OCI-M1 (cell line): ENCODE measurements at regions not wholly inside any gene's neighbourhood (a gene's known extent, or its start where the extent isn't known, plus 50 kb on each side); places are given as distances from the start of the nearest gene placed in this dataset.

Experiments
- DNase-seq: peaks from one replicate; lab custom pipeline; 2025; lab: John Stamatoyannopoulos, UW

DNA sequence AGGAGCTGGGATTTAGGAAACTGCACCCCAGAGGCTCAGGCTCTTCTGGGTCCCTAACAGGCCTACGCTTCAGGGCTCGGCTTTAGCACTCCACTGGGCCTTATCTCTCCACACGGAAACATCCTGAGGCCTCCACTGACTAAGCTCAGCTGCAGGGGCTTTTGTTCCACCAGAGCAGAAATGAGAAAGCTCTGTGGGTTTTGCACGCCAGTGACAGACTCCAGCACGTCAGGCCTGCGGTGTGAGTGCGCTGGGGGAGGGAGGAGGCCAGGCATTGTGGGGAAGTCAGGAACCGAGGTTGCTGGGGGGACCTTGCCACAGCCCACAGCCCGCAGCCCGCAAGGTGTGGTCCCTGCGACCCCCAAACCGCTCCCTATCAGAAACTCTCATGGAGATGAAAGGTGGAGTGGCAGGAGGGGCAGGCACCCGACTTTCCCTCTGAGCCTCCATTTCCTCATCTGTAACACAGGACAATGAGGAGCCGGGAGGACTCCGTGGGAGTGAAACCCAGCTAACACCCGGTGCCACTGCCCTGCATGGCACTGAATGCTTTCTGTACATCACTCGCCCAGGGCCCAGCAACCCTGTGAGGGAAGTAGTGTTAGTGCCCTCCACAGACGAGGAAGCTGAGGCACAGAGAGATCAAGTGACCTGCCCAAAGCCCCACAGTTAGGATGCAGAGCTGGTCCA lies 106.5 kb downstream of the TPRA1 start:
- peak; percentile 12 for DNase-seq

DNA sequence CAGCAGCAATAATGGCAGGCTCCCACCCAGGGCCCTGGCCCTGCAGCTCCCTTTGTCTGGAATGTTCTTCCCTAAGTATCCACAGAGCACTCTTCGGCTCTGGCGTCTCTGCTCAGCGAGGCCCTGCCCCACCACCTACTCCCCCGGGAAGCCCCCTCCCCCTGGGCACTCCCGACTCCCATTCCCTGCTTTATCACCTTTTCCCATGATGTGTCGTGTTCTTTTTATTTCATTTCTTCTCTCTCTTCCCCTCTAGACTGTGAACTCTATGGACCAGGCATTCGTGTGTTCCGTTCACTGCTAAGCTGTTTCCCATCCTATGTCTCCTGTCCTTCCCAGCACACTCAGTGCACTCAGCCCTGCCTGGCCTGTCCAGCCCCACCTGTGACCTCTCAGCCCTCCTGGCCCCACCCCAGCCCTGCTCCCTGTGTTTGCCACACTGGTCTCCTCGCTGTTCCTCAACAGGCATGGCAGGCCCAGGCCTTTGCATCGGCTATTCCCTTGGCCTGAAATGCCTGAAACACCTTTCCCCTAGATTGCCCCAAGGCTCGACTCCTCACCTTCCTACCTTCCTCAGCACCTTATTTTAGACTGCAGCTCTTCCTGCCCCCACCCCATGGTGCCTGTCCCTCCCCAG lies 107.4 kb downstream of the TPRA1 start:
- DNase-seq = no peak

DNA sequence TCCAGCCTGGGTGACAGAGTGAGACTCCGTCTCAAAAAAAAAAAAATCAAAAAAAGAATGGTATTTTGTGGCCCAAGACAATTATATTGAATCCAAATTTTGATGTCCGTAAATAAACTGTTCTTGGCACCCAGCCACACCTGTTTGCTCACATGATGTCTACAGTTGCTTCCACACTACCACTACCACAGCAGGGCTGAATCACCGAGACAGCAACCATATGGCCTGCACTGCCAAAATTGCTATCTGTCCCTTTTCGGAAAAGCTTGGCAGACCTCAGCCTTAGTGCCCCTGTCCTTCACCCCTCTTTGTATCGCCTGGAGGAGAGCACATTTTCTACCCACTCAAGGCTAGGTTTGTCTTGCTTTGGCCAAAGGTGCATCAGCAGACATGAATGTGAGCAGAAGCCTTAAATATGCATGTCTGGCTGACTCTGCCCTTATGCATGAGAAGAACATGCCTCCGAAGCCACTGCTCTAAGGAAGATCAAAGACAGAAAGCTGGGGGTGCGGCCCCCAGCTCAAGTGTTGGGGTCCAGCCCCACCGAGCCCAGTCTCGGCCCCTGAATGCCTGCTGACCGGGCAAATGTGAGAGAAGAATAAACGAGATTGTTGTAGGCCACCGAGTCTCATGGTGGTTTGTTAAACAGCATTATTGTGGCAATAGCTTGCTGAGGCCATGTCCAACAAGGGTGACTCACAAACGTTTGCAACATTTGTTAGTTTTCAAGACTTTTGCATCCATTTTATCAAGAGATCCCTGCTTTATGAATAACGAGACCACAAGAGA lies 108.1 kb downstream of the TPRA1 start:
- DNase-seq = no peak

DNA sequence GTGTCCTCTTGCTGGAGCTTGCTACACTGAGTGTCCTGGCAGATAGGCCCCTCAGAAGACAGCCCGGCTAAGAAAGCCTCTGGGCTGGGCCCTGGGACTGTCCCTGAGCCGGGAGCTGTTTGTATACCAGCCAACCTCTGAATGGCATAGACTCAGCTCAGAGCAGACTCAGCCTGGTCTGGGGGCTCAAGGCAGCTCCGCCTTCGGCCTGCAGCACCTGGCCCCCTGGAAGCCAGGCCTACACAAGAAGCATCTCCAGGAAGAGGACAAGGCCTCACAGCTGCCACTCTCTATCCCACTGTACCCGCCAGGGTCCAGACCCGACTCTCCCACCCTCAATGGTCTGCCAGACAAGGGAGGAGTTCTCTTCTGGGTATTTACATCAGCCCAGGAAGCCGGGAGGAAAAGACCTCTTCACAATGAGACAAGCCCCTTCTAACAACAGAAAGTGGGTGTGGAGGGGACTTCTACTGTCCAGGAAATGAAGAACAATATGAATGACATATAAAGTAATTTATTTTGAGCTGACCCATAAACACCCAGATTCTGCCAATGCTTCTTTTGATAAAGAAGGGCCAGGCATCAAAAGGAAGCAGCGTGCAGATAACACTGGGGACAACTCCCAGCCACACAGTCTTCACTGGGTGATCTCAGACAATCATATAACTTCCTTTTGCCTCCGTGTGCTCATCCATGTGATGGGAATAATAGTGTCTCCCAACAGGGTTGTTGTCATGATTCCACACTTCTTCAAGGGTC lies 110.2 kb downstream of the TPRA1 start:
- no peak for DNase-seq

DNA sequence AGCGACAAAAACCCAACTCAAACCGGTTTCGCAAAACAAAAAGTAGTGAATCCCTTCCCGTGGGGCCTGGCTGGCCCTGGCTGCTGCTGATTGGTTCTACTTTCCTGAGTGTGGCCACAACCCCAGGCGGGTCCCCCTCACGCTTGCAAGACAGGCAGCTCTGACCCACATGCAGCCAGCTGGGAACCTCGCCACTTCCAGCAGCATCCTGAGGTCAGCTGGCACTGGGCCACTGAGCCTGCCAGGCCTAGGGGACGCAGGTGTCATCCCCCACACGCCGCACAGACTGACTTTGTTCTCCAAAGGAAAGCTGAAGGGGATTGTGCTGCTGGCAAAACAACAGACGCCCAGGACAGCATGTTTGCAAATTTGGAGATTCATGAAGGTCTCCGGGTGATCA lies 111.1 kb downstream of the TPRA1 start:
- DNase-seq = no peak

DNA sequence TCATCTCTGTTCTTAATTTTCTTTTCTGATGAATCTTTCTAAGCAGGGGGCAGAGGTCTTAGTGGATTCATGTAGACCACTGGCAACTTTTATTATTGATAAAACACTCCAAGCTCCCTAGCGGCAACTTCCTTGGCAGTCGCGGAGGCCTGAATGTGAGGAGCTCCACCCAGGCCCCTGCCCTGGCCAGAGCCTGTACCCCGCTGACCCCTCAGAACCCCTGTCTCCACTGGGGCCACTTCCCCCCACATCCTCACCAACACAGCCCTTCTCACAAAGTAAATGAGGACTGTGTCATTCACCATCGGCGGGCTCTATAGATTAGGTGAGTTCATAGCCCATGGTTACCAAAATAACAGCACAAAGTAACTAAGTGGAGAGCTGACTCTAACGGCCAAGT lies 111.6 kb downstream of the TPRA1 start:
- no peak for DNase-seq

DNA sequence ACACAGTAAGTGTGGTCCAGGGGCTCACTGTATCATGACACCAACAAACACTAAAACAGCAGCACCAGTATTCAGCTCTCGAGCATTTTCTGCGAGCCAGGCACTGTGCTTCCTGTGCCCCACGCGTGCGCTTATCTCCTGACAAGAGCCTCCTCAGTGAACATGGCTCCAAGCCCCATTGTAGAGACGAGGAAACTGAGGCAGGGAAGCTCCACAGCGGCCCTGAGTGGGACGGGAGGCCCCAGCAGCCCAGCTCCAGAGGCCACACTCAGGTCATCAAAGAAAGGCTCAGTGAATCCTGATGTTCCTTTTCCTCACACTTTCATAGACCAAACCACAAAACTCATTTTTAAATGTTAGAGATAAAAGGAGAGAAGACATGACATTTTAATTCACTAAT lies 113.1 kb downstream of the TPRA1 start:
- no peak for DNase-seq

DNA sequence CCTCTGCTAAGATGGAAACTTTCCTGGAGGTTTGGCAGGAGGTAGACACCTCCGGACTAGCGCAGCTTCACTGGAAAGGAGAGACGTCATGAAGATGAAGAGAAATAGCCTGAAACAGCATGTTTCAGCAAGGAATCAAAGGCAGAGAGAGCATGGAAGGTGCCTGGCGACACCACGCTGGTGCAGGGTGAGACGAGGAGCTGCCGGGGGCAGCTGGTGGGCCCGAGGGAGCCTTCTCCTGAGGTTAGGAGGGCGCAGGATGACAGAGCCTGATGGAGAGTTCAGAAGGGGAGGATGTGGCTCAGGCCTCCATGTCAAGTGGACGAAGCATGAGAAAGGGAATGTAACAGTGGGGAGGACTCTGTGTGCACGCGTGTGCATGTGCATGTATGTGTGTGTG lies 113.6 kb downstream of the TPRA1 start:
- DNase-seq = no peak

DNA sequence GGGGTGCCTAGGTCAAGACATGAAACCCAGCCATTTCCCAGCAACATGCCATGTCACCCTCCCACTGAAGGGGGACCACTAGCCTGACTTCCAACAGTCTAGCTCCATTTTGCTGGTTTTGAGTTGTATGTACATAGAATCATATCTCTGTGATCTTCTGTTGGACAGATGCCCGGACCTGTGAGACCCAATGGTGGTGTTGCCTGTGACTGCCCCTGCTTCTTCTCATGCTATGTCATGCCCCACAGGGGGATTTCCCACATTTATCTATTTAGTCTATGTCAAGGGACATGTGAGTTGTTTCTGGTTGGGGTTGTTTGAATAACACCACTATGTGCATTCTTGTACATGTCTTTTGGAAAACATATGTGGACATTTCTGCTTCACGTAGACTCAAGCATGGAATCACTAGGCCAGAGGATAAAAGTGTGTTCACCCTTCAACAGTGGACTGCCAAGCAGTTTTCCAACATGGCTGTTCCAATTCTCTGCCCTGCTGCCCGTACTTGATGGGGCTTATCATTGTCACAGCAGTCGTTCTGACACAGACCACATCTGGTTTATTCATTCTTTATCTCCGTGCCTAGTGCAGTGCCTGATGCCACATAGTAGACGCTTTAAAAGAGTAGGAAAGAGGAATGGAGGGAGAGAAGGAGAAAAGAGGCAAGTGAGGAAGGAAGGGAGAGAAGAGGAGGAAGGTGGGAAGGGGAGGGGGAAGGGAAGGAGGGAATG lies 114.4 kb downstream of the TPRA1 start:
- peak; percentile 70 for DNase-seq

DNA sequence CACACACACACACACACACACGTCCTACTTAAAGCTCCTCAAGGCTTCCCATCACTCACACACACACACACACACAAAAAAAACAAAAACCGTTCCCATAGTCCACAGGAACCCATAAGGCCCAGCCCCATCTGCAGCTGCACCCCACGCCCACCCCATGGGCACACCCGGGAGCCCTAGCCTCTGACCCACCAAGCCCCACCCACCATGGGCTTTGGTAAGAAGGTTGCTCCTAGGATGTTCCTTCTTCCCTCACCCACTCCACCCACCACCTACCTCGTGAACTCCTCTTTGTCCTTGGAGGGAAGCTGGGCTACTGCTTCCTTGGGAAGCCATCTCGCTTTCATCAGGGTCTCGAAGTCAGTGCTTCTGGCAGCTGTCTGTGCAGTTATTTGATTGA lies 115.1 kb downstream of the TPRA1 start:
- no peak for DNase-seq

DNA sequence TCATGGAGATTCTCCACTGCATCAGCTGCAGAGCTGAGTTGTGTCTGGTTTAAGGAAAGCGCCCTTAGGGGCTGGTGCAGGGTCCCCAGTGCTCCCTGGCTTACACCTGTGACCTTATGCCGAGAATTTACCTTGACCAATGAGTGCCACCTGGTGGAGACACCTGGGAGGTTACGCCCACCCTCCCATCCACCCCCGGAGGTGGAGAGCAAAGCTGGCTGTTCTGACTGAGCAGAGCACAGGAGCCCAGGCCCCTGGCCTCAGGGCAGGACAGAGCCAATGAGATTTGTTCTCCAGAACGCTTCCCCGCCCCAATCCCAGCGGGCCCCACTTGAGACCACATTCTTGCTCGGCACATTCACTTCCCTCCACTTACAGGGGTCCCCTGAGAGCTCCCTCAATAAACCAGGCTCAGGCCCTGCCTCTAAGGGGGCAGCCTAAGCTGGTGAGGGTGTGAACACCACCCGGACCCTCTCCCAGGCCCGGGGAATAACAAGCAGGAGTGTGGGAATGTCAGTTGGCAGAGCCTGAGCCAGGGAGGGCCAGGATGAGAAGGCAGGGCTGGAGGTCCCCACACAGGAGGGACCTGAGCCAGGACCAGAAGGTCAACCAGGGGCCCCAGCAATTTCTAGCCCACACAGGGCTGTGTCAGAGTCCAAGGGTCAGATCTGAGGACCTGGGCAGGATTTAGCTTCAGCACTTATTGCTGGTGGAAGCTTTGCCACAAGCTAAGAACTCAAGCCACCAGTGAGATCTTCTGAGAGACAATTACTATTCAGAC lies 117.1 kb downstream of the TPRA1 start:
- no peak for DNase-seq

DNA sequence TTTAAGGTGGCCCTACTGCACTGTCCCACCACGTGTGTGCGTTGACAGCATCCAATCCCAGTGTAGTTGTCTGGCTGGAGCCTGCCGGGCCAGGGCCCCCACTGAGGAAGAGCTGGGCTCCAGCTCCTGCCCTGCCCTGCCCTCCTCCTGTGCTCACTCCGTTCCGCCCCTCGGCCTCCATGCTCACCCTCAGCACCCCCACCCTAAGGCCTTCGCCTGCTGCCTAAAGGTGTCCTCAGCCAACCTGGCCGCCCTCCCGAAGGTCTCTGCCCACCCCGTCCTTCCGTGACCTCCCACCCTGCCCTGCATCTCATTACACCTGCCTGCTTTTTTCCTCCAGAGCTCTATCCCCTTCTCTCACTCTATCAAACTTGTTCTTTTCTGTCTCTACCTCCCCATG lies 118.0 kb downstream of the TPRA1 start:
- no peak for DNase-seq

DNA sequence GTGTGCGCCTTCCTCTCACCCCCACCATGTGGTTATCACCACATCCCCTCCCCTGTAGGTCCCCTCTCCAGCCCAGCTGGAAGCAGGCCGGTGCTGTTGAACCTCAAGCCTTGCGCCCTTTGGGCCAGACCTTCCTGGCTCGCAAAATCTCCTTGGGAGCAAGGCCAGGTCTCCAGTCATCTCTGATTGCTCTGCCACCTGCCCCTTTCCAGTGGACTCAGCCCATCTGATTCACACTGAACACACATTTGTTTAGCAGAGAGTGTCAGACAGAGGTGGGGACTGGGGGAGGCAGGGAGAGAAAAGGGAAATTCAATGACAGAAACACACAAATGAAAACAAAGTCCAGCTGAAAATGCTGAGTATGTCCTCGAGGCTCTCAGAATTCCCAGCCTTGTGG lies 119.4 kb downstream of the TPRA1 start:
- no peak for DNase-seq

DNA sequence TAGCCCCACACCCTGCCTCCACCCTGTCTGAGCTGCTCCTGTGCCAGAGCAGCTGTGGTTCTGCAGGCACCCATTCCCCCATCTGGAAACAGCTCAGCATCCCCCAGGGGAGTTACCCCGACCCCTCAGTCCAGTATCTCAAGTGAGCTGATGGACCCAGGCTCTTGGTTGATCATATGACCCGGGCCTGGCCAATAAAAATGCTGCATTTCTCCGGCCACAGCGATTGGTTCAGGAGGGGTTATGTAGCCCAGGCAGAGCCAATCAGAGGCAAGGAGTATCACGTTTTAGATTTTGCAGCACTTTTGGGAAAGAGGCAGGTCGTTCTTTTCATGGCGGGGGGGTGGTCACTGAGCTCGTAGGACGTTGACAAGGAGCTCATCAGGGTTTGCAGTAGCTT lies 120.8 kb downstream of the TPRA1 start:
- no peak for DNase-seq

DNA sequence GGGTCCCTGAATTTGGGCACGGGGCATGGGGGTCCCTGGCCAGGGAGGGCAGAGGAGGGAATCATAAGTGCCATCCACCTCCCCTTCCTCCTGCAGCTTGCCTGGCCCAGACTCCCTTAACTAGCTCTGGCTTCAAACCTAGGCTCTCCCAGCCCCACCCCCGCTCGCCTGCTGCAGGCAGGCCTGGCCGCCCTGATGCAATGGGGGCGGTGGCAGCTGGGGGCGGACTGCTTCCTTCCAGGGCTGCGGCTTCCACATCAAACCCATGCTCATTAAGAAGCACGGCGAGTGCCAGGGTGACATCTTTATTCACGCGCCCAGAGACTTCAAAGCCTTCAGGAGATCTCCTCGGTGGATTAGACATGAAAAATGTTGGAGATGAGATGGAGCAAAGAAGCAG lies 123.1 kb downstream of the TPRA1 start:
- DNase-seq = no peak

DNA sequence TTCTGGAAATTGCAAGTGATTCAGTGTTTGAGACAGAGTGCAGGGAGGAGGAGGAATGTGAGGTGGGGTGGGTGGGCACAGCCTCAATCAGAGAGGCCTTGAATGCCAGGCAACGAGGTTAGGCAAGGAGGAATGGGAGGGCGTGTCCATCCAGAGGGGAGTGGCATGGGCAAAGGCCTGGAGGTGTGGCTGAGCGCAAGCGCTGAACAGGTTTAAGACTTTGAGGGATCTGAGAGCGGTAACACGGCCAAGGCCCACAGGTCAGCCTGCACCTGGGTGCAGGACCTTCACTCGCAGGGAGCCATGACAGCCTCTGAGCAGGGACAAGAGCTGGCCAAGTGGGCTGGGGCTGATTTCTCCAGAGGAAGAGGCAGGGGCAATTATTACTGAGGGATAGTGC lies 125.9 kb downstream of the TPRA1 start:
- DNase-seq = no peak

DNA sequence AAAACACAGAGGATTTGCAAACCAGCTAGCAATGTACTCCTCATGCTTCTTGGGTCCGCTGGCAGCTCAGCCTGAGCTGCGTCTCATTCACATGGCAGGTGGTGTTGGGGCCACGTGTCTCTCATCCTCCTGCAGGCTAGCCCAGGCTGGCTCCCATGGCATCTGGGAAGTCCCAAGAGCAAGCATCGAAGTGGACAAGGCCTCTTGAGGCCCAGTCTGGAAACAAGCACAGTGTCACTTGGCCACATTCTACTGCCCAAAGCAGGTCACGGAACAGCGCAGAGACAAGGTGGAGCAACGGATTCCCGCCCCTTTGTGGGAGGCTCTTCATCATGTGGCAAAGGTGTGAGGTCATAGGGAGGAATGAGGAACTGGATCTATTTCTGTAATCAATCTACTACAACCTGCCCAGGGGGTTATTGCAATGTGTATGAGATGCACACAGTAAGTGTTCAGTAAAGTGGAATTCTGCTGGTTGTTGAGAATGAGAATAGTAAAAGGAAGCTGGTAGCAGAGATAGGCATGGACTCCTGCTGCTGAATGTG lies 128.3 kb downstream of the TPRA1 start:
- no peak for DNase-seq

DNA sequence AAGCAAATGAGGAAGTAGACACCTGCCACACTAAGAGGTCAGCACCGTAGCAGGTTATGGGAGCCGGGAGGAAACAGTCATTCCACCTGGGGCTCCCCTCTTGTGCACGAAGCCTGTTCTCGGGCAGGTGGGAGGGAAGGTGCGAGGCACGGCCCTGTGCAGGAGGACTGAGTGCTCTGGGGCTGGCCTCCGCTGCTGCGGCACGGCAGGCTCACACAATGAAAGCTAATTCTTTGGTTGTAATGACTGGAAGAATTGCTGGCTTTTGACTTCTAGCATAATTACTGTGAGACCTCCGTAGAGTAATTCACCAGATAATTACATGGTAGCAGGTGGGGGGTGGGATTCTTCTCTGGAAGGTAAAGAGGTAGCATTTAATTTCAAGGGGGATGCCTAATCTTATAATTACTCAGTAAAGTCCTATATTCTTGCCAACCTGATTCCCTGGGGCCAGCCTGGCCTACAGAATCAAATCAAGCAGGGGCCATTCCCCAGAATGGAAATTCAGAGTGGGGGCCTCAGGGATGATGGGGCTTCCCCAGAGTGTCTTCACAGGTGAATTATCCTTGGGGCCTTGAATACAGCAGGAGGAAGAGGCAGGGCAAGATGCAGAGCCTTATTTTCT lies 129.1 kb downstream of the TPRA1 start:
- DNase-seq = no peak

DNA sequence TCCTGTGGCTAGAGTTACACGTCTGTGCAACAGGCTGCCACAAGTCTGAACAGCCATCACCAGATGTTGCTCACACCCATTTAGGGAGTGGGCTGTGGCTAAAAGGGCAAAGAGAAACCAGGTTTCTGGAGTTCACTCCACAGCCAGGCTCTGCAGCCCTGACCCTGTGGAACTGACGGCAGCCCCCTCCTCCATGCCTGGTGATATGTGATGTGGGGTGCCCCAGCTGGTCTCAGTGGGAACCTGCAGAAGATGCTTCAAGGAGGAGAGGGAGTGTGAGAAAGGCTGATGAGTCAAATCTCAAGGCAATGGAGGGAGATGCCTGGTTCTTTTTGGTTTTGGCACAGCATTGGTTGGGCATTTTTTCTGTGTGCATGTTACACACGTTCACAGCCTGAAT lies 130.6 kb downstream of the TPRA1 start:
- no peak for DNase-seq
